WERI-Rb-1 (cell line): ENCODE measurements at regions not wholly inside any gene's neighbourhood (a gene's known extent, or its start where the extent isn't known, plus 50 kb on each side); places are given as distances from the start of the nearest gene placed in this dataset.

Experiments used
- DNase-seq: peaks from one replicate; pipeline ENCODE4 v3.0.0-alpha.2; 2020
- H3K27ac ChIP-seq: fragments of 250-450 bp; sonication (Bioruptor Pico); 2 replicates; pipeline ENCODE4 v1.5.1; 2020; ENCODE audit warnings: mild to moderate bottlenecking, moderate library complexity
- H3K27me3 ChIP-seq: fragments of 250-450 bp; sonication (Bioruptor Pico); 2 replicates; pipeline ENCODE4 v1.5.1; 2021; ENCODE audit warnings: mild to moderate bottlenecking, low read depth, moderate library complexity; ENCODE audit not compliant: insufficient read depth, severe bottlenecking
- H3K36me3 ChIP-seq: fragments of 250-450 bp; sonication (Bioruptor Pico); 2 replicates; pipeline ENCODE4 v1.5.1; 2020; ENCODE audit warnings: mild to moderate bottlenecking, moderate library complexity
- H3K4me3 ChIP-seq: 2 replicates; pipeline ENCODE4 v1.5.1; 2011; ENCODE audit warnings: low read depth, mild to moderate bottlenecking, control low read depth, low read length
- H3K9me3 ChIP-seq: fragments of 250-450 bp; sonication (Bioruptor Pico); 2 replicates; pipeline ENCODE4 v1.5.1; 2021; ENCODE audit warnings: mild to moderate bottlenecking, moderate library complexity; ENCODE audit not compliant: severe bottlenecking
- TF ChIP-seq, protein P1 (sequence below): IDR thresholded peaks from 2 replicates; pipeline ENCODE4 v1.5.1; 2011; ENCODE audit warnings: low read depth, mild to moderate bottlenecking, control low read depth, inconsistent platforms, low read length

DNA sequence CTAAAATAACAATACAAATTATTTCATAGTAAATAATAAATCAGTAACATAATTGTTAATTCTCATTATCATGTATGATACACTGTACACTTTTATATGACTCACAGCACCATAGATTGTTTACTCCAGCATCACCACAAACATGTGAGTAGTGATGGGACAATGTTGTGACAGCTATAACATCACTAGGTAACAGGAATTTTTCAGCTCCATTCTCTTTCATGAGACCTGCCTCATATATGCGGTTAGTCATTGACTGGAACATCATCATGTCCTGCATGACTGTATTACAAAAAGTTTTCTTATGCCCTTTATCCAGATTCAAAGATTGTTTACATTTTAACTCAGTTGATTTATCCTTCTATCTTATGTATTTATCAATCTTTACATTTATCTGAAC is 1530.0 kb downstream of the PCDH18 start:
- H3K9me3 ChIP-seq: no peaks in the 10 kb centered on the region
- TF ChIP-seq, protein P1, sequence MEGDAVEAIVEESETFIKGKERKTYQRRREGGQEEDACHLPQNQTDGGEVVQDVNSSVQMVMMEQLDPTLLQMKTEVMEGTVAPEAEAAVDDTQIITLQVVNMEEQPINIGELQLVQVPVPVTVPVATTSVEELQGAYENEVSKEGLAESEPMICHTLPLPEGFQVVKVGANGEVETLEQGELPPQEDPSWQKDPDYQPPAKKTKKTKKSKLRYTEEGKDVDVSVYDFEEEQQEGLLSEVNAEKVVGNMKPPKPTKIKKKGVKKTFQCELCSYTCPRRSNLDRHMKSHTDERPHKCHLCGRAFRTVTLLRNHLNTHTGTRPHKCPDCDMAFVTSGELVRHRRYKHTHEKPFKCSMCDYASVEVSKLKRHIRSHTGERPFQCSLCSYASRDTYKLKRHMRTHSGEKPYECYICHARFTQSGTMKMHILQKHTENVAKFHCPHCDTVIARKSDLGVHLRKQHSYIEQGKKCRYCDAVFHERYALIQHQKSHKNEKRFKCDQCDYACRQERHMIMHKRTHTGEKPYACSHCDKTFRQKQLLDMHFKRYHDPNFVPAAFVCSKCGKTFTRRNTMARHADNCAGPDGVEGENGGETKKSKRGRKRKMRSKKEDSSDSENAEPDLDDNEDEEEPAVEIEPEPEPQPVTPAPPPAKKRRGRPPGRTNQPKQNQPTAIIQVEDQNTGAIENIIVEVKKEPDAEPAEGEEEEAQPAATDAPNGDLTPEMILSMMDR: no peak

DNA sequence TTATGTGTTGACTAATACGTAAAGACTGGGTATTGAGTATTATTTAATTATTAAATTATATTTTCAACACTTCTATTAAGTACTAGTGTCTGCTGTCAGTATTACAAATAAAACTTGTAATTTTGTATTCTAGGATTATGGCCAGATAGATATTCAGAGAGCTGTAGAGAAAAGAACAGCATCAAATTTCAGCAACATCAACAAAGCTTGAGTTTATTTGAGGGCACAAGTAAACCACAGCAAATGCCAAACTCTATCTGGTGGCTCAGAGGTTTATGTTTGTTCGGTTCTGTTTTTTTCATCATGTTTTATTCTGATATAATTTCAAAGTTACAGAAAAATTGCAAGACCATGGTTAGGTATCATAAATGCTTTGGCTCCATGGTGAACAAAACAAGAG is 1530.5 kb downstream of the PCDH18 start:
- TF ChIP-seq, protein P1: no peak
- H3K36me3 ChIP-seq: no peaks in the 10 kb centered on the region
- H3K4me3 ChIP-seq: no peak overlapping the region
- no peaks in the 10 kb centered on the region for H3K9me3 ChIP-seq
- H3K27ac ChIP-seq: no peak overlapping the region
- no peak for DNase-seq
- no peaks in the 10 kb centered on the region for H3K27me3 ChIP-seq

More for the DNA sequence above, 1530.0 kb downstream of the PCDH18 start:
- no peaks in the 10 kb centered on the region for H3K36me3 ChIP-seq
- no peak overlapping the region for H3K27ac ChIP-seq
- H3K27me3 ChIP-seq: no peaks in the 10 kb centered on the region
- H3K4me3 ChIP-seq: no peak overlapping the region
- no peak for DNase-seq

DNA sequence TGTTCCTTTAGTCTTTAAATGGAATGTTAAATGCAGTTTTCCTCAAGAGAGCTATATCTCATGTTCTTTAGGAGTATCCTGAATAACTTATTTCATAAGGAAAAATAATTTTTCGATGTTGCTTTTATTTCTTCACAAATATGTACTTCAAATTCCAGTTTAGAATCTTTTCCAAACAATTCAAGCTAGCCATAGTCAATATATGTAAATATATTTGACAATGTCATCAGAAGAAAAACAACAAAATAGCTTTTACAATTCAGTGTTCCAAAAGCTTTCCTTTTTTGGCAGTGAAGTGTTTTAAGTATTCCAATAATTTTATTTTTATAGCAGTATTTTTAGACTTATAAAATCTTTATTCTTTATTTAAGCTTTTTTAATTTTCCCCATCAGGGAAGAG is 1532.0 kb downstream of the PCDH18 start:
- TF ChIP-seq, protein P1: no peak
- Histone ChIP-seq H3K27me3 (no peaks in the 10 kb centered on the region), H3K27ac (no peak overlapping the region), H3K4me3 (no peak overlapping the region), H3K36me3 (no peaks in the 10 kb centered on the region), H3K9me3 (no peaks in the 10 kb centered on the region)
- no peak for DNase-seq

DNA sequence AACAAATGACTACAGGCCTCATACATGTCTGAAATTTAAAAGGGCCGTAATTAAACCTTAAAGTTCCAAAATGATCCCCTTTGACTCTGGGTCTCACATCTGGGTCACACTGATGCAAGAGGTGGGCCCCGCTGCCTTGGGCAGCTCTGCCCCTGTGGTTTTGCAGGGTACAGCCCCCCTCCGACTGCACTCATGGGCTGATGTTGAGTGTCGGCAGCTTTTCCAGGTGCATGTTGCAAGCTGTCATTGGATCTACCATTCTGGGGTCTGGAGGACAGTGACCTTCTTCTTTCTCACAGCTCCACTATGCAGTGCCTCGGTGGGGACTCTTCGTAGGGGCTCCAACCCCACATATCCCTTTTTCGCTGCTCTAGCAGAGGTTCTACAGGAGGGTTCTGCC is 1537.9 kb downstream of the PCDH18 start:
- H3K9me3 ChIP-seq: no peaks in the 10 kb centered on the region
- TF ChIP-seq, protein P1: no peak
- no peaks in the 10 kb centered on the region for H3K36me3 ChIP-seq
- H3K27ac ChIP-seq: no peak overlapping the region
- H3K4me3 ChIP-seq: no peak overlapping the region
- DNase-seq: no peak
- no peaks in the 10 kb centered on the region for H3K27me3 ChIP-seq

DNA sequence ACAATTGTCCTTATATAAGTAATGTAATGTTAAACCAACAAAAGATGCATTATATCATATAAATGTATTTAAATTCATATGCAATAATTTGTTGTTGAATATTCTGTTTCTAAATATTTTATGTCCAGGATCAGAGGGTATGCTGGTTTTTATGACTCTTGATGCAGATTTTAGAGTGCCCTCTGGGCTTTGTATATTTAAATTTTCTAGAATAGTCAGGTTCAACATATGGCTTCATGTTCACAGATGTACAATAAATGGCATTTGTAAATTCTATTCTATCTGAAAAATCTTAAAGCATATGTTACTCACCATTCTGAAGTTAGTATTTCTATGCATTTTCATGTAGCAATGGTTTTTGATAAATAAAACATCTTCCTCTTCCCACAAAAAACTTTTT is 1555.4 kb downstream of the PCDH18 start:
- Histone ChIP-seq H3K27me3 (no peaks in the 10 kb centered on the region), H3K36me3 (no peaks in the 10 kb centered on the region), H3K4me3 (no peak overlapping the region), H3K27ac (no peak overlapping the region), H3K9me3 (no peaks in the 10 kb centered on the region)
- TF ChIP-seq, protein P1: no peak
- no peak for DNase-seq

DNA sequence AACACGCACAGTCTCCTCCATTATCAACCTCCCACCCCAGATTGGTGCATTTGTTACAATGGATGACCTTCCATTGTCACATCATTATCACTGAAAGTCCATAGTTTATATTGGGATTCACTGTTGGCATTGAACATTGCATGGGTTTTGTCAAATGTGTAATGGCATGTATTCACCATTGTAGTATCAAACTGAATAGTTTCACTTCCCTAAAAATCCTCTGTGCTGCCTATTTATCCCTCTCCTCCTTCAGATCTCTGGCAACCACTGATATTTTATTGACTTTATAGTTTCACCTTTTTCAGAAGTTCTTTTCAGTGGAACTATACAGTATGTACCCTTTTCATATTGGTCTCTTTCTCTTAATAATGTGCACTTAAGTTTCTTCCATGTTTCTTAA is 1565.4 kb downstream of the PCDH18 start:
- Histone ChIP-seq H3K9me3 (no peaks in the 10 kb centered on the region), H3K36me3 (no peaks in the 10 kb centered on the region), H3K27me3 (no peaks in the 10 kb centered on the region), H3K4me3 (no peak overlapping the region), H3K27ac (no peak overlapping the region)
- TF ChIP-seq, protein P1: no peak
- DNase-seq: no peak
